Astrocyte (in vitro differentiated cells and primary cell): ENCODE measurements at regions not wholly inside any gene's neighbourhood (a gene's known extent, or its start where the extent isn't known, plus 50 kb on each side); places are given as distances from the start of the nearest gene placed in this dataset.

Experiments
- EZH2 ChIP-seq: IDR thresholded peaks from 2 replicates; pipeline ENCODE4 v1.6.1; 2012; ENCODE audit warnings: mild to moderate bottlenecking, low read length, inconsistent platforms; ENCODE audit not compliant: insufficient read depth
- TF ChIP-seq, protein P1 (sequence below): IDR thresholded peaks from 2 replicates; pipeline ENCODE4 v1.5.1; 2011; ENCODE audit warnings: low read depth, mild to moderate bottlenecking, inconsistent platforms, low read length, moderate library complexity; ENCODE audit not compliant: insufficient read depth

DNA sequence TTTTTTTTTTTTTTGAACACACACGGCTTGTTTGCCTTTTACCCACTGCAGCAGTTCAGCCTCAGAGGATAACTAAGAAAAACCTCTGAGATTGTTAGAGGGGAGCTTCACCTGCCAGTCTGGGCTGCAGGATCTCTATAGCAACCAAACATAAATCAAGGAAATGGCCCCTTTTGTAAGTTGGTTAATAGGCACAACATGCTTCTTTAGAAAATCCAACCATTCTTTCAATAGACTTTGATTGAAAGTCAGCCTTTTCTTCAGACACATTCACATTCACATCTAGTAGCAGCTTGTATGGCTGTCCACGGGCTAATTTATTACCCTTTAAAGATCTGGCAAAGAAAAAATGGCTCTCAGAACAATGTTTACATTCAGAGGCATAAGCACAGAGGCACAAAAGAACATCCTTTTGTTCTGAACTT lies 136.6 kb upstream of the RARB start:
- TF ChIP-seq, protein P1, sequence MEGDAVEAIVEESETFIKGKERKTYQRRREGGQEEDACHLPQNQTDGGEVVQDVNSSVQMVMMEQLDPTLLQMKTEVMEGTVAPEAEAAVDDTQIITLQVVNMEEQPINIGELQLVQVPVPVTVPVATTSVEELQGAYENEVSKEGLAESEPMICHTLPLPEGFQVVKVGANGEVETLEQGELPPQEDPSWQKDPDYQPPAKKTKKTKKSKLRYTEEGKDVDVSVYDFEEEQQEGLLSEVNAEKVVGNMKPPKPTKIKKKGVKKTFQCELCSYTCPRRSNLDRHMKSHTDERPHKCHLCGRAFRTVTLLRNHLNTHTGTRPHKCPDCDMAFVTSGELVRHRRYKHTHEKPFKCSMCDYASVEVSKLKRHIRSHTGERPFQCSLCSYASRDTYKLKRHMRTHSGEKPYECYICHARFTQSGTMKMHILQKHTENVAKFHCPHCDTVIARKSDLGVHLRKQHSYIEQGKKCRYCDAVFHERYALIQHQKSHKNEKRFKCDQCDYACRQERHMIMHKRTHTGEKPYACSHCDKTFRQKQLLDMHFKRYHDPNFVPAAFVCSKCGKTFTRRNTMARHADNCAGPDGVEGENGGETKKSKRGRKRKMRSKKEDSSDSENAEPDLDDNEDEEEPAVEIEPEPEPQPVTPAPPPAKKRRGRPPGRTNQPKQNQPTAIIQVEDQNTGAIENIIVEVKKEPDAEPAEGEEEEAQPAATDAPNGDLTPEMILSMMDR = no peak
- no peak for TF ChIP-seq EZH2
